Adrenal gland (tissue), 5 donors: ENCODE measurements at regions not wholly inside any gene's neighbourhood (a gene's known extent, or its start where the extent isn't known, plus 50 kb on each side); places are given as distances from the start of the nearest gene placed in this dataset.

Experiments used
- POLR2A ChIP-seq, 2 donors: fragments of 450-650 bp; IDR thresholded peaks; one replicate each; pipeline ENCODE4 v1.6.1; 2017; ENCODE audit warnings: antibody characterized with exemption in 2 of 2, mild to moderate bottlenecking in 2 of 2, moderate library complexity in 1 of 2
- TF ChIP-seq, protein P1 (sequence below), 6 experiments: fragments of 450-650 bp in 4 of 6; fragments of 200-600 bp in 2 of 6; sonication (generic) in 1 of 6; IDR thresholded peaks; 1 replicate in 5 of 6; 2 replicates in 1 of 6; pipeline versions ENCODE4 v1.5.1 to v1.8.0; 2016 to 2021; ENCODE audit warnings: antibody characterized with exemption in 6 of 6, mild to moderate bottlenecking in 2 of 6, moderate library complexity in 1 of 6
- donor health status: DM: no; HTN: no; CAD: no.

DNA sequence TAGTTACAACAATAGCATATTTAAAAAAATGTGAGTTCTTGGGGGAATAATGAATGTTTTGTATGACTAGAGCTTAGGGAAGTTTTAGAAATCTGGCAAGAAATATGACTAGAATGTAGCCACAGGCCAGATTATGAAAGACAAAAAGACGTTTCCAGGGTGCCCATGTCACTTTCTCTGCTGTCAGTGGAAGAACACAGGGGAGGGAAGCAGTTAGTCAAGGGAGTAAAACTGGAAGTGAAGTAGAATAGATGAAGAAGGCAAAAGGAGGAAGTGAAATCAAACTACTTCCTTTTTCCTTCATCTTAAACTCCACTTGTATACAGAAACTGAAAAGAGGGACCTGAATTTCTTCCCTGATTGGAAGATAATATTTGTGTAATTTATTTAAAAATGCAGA lies 81.2 kb upstream of the ATP2B1 start:
- TF ChIP-seq, protein P1, sequence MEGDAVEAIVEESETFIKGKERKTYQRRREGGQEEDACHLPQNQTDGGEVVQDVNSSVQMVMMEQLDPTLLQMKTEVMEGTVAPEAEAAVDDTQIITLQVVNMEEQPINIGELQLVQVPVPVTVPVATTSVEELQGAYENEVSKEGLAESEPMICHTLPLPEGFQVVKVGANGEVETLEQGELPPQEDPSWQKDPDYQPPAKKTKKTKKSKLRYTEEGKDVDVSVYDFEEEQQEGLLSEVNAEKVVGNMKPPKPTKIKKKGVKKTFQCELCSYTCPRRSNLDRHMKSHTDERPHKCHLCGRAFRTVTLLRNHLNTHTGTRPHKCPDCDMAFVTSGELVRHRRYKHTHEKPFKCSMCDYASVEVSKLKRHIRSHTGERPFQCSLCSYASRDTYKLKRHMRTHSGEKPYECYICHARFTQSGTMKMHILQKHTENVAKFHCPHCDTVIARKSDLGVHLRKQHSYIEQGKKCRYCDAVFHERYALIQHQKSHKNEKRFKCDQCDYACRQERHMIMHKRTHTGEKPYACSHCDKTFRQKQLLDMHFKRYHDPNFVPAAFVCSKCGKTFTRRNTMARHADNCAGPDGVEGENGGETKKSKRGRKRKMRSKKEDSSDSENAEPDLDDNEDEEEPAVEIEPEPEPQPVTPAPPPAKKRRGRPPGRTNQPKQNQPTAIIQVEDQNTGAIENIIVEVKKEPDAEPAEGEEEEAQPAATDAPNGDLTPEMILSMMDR (IDR thresholded peaks at IDR 0.05), result no peak
- TF ChIP-seq POLR2A (IDR thresholded peaks at IDR 0.05), result no peak
